ELR (cell line): ENCODE measurements at regions not wholly inside any gene's neighbourhood (a gene's known extent, or its start where the extent isn't known, plus 50 kb on each side); places are given as distances from the start of the nearest gene placed in this dataset.

Experiments used
- DNase-seq: peaks from one replicate; pipeline ENCODE4 v3.0.0-alpha.2; 2015; ENCODE audit warnings: low read depth

DNA sequence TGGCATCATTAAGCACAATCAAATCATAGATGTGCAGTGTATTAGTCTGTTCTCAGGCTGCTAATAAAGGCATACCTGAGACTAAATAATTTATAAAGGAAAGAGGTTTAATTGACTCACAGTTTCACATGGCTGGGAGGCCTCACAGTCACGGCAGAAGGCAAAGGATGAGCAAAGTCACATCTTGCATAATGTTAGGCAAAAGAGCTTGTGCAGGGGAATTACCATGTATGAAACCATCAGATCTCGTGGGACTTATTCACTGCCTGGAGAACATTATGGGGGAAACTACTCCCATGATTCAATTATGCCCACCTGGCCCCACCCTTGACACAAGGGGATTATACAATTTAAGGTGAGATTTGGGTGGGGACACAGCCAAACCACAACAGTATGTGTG is 245.2 kb upstream of the DACH1 start:
- no peak for DNase-seq

DNA sequence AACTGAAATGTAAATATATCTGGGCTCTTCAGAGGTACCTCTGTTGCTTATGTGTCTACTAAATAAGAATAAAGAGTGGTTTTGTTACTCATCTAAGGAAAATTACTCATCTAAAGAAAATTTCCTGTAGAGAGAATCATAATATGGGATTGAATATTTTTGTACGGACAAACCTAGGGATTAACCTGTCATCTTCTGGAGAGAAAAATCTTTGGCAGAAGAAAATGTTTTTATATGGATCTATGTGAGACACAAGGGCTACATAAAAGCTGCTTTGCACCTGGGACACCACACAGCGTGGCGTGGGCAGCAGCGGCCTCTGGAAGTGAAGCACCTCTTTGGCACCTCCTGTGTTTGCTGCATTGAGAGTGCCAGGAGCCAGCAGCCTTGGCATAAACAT is 242.9 kb upstream of the DACH1 start:
- DNase-seq = peak; percentile 69

DNA sequence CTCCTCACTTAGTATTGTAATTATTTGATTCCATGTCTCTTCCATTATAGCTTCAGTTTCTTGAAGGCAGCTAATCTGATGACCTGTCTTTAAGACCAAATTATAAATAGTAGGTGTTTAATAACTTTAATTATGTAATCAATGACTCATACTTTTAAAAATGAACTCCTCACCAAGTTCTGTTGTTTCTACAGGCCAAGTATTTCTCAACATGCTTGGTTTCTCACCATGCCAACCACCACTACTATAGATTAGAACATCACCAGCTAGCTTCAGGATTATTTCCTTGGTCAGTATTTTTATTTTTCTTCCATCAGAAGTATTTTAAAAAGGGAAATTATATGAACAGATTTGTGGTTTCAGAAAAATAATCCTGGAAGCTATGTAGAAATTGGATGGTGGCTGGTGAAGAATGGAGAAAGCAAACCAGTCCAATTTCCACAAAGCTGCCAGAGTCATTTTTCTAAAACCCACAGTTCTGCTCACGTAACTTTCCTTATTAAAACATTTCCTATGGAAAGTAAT is 237.7 kb upstream of the DACH1 start:
- no peak for DNase-seq

DNA sequence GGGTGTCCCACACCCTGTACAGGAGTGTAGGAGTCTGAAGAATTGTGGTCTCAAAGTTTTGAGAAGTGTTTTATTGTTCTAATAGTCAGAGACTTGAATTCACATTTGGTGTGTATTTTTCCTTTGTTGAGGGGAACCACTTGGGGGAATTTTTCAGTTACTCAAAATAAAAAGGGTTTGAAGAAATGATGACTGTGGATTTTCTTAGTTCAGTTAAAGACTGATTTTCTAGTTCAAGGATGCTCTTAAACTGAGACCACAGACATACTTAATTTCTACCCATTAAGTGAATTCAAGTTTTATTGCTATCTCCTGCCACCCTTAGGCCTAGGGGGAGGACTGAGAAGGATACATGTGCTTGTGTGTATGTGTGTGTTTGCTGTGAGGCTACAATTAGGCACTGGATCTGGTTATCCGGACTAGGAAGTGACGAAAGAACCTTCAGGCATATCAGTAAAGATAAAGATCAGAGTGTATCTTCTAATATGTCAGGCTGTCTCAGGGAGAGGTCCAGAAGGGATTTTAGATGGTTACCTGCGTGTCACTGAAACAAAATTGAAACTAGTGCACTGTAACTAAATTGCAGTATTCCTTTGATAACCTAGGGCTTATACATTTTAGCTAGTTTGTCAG is 234.9 kb upstream of the DACH1 start:
- no peak for DNase-seq

DNA sequence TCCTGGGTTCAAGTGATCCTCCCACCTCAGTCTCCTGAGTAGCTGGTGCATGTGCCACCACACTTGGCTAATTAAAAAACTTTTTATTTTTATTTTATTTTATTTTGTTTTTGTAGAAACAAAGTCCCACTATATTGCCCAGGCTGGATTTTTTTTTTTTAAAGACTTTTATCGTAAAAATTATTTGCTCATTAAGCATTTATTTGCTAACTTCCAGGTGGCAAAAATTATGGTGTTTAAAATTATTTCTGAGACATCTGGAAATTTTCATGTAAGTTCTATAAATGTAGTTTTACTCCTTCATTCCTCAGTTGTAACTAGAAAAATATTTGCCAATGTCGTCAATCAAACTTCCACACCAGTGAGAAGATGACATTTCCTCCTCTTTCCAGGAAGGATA is 233.3 kb upstream of the DACH1 start:
- no peak for DNase-seq

DNA sequence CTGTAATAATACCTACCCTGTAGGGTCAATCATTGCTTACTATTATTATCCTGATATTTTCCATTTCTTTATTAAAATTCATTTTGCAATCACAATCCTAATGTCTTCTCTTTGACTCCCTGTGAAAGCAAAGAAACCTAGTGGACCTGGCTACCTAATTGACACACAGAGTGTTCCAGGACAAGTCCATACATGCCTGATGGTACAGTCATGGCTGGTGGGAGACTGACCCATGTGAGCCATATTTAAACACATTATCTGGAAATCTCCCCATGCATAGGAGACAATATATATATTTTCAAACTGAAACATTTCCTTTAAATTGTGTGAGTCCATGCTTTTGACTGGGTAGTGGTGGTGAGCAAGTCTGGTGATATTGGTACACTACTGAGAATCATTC is 230.6 kb upstream of the DACH1 start:
- DNase-seq = no peak

DNA sequence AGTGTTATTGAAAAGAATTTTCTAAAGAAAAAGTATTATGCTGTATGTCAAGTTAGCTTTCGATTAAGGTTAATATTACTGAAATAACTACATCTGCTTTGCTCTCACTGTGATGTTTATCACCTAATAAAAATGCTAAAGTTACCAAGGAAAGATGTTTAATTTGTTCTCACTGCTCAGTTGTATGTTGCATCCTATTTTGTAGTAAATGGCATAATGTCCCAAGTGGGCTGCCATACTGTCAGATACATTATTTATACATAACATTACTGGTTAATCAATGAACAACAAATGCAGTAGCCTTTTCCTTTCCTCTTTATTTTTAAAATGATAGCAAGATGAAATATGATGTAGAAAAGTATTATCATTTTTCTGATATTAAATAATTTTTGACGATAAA is 226.3 kb upstream of the DACH1 start:
- no peak for DNase-seq

DNA sequence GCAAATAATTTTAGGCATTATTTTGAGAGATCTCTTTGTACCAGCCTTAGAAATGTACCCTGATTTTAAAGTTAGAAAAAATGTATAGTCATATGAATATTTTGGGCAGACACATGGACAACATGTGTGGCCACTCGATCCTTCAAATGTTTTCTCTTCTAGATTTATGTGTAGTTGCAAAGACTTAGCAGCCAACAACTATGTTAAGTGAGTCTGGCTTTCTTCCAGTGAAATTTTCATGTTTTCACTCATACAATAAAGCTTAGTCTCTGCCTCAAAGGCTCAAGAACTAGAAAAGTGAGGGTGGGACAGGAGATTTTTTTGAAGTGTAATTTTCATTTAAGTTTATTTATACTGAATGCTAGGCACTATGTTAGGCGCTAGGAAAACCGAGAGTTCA is 207.7 kb upstream of the DACH1 start:
- no peak for DNase-seq

DNA sequence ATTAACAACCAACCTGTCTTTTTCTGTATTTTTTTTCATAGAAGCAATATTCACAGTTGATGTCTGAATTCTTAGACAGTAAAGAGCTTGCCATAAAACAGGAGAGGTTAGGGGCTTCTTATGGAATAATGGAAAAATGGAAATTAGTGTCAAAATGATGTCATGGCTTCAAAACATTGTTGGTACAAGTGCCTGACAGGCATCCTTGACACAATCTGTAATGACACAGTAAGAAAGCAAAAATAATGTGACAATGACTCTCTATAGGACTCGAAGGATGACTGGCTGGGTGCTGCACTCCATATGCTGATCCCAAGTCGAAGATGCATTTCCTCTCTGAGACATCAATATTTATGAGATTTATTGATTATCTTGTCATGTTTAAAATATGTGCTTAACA is 205.3 kb upstream of the DACH1 start:
- DNase-seq = no peak

DNA sequence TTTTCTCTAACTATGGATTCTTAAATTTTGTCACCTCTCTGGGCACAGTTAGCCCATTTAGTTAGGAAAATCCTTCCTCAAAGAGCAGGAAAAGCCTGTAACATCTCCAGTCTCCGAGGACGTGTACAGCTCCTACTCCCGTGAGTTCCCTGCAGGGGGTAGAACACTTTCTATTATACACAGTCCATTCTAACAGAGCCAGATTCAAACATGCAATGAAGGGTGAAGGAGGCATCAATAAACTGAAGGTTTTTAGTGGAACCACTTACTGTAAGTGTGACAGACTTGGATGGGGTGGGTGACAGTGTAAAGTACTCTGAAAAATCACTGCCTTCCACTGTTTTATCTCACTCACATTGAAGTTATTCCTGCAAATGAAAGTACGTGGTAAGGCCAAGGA is 204.7 kb upstream of the DACH1 start:
- no peak for DNase-seq

DNA sequence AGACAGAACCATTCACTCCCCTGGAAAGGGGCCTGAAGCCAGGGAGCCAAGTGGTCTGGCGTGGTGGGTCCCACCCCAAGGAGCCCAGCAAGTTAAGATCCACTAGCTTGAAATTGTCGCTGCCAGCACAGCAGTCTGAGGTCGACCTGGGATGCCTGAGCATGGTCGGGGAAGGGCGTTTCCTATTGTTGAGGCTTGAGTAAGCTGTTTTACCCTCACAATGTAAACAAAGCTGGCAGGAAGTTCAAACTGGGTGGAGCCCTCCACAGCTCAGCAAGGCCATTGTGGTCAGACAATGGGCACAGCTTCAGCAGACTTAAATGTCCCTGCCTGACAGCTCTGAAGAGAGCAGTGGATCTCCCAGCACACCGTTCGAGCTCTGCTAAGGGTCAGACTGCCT is 195.6 kb upstream of the DACH1 start:
- DNase-seq = peak; percentile 55

DNA sequence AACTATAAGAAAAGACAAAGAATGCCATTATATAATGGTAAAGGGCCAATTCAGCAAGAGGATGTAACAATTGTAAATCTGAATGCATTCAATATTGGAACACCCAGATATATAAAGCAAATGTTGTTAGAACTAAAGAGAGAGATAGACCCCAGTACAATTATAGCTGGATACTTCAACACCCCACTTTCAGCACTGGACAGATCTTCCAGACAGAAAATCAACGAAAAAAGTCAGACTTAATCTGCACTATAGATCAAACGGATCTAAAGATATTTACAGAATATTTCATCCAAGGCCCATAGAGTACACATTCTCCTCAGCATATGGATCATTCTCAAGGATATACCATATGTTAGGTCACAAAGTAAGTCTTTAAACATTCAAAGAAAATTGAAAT is 194.6 kb upstream of the DACH1 start:
- DNase-seq = no peak

DNA sequence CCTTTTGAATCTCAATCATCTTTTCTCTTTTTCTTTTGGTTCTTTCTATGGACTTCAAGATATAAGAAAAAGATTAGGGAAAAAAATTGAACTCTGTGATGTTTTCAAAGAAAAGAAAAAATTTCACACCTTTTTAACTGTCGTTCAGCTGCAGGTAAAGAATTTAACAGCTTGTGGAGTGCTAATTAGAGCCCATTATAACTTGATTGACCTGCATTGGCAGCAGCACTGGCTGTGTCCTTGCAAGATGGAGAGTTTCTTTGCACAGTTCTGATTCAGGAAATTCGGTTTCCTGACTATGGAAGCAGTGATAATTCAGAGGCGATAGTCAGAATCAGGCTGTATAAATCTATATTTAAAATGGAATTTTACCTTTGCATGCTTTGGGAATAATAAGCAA is 183.2 kb upstream of the DACH1 start:
- DNase-seq = no peak

DNA sequence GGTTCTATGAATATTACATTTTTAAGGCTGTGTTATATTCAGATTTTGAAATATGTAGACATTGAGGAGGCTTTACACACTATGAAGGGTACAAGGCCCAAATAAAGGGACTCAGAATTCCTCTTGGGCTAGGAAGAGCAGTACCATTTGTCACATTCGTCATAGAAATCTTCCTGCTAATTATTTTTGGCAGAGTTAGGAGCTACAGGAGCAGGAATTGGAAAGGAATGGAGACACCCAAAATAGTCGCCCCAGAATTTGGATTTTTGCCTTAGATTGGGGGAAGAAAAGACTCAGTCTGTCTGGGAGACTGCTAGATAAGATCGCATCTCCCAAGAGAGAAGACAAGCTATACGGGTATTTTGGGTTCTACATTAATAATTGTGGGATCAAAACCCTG is 176.4 kb upstream of the DACH1 start:
- DNase-seq = no peak

DNA sequence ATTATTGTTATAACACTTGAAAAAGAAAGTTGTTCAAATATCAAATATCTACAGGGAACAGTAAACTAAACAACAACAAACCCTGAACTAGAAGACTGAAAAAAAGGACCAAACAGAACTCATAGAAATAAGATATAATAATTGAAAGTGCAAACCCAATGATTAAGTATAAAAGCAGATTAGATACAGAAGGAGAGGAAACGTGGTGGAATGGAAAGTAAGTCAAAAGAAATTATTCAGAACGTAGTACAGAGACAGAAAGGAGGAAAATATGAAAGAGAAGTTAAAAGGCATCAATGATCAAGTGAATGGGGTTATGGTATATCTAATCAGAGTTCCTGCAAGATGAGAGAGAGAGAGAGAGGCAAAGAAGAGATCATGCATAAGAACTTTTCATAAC is 174.2 kb upstream of the DACH1 start:
- DNase-seq = no peak

DNA sequence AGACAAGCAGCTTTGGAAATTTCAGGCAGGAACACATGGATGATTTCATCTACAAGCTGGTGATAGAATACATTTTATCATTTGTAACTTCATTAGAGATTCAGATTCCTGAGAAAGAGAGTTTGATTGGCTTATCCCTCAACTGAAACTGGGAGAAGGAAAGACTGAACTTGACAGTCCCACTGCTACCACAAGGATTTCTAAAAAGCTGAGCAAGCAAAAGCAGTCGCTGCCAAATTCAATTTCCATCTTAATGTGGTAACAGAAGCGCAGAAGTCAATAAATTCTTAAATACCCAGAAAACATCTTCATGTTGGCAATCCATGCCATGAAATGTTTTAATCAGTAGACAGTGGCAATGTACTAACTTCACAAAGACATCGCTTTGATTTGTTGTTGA is 172.1 kb upstream of the DACH1 start:
- no peak for DNase-seq

DNA sequence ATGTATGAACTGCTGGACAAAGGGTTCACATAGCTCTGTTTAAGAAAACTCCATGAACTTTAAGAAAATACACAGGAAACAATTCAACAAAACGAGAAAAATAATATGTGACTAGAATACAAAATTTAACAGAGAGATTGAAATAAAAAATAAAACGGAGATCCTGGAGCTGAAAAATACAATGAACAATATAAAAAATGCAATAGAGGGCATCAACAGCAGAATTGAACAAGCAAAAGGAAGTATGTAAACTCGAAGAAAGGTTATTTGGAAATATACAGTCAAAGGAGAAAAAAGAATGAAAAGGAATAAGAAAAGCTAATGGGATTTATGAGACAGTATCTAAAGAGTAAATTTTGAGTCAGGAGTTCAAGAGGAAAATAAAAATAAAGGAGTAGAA is 163.0 kb upstream of the DACH1 start:
- no peak for DNase-seq

DNA sequence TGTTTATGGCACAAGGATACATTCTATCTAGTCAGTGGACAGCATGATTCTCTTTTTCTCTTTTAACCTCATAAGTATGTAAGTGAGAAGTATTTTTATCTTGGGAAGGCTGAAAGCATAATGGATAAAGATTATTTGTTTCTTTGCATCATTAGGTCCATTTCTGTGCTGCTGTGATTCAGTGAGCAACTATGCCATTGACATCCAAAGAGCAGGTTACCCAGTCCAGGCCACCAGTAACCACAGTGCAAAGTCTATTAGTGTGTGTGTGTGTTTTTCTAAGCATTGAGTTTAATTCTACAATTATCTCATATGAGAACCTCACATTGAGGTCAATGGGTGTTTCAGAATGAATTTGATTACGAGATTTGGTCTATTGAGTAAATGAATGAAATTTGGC is 158.8 kb upstream of the DACH1 start:
- peak; percentile 2 for DNase-seq

DNA sequence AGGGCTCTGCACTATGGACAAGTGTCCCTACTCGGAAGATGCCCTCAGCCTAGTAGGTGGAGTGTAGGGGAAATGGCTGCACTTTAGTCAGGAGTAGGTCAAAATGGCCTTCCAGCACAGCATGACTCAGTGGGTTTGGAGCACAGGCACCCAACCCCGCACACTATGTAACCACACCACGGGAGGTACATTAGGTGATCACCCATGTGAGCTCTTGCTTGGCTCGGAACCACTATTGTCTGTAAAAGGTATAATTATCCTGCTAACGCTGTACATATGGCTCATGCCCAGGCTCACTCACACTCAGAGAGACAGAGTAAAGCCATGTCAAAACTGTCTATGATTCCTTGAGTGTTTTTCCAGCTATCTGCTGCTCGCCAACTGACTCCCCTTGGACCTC is 156.9 kb upstream of the DACH1 start:
- DNase-seq = no peak

DNA sequence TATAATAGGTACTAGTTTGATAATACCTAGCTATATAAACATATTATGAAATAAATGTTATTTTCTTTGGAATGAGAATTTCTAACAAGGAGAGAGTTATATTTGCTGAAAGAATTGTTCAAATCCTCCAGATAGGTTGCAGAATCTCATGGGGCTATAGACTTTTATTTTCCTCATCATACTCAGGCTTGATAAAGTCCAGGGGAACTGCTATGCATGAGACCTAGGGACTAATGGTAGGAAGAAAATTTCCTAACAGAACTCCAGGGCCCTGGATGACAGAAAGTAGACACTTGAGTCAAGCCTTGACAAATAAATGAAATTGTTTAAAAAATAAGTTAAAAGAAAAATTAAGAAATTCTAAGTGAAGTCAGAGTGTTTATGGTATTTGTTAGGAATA is 138.5 kb upstream of the DACH1 start:
- no peak for DNase-seq

DNA sequence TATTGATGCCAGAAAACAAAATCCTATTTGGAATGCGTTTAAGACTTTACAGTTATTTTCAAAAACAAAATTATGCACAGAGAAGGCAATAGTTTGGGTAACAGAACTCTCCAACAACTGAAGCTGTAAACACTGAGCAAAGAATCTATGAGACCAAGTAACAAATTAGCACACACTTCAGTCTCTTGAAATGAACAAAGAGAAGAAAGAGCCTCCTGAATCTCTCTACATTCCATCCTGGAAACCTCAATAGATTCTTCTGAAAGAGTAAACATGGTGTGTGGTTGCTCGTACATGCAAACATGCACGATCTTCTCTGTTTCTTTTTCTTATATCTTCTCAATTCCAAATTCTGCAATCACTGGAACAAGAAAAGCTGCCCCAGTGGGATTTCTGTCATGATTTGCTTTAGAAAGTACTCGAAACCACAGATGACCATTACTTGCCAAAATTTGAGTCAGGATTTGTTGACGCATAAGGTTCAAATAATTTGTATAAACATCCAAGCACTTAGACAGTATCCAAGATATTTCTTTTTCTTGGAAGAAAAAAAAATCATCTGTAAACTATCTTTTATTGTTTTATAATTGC is 137.9 kb upstream of the DACH1 start:
- peak; percentile 29 for DNase-seq

DNA sequence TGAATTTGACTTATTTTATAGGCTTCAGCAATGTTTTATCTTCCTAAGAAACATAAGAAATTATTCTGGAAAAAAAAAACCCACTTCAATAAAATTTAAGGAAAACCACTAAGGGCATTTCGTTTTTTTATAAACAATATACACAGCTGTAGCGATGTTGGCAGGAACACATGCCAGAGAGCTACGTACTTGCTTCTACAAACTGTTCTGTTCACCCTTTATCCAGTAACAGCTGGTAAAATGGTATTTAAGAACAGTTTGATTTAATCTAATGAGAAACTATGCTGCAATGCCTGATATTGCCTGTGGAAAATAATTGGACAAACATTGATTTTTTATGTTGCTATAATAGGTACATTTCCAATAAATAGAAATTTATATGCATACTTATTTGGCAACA is 137.2 kb upstream of the DACH1 start:
- DNase-seq = no peak

DNA sequence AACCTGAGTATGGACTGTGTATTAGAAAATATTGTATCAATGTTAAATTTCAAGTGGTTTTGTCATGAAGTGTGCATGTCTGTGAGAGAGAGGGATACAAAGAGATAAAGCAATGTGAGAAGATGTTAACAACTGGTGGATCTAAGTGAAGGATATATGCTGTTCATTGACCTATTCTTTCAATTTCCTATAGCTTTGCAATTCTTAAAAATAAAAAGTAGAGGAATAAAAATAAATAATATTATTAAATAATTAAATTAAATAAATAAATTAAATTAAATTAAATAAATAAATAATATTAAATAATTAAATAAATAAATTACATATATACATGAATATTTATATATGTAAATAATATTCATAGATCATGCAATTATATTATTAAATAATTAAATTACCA is 131.2 kb upstream of the DACH1 start:
- no peak for DNase-seq

DNA sequence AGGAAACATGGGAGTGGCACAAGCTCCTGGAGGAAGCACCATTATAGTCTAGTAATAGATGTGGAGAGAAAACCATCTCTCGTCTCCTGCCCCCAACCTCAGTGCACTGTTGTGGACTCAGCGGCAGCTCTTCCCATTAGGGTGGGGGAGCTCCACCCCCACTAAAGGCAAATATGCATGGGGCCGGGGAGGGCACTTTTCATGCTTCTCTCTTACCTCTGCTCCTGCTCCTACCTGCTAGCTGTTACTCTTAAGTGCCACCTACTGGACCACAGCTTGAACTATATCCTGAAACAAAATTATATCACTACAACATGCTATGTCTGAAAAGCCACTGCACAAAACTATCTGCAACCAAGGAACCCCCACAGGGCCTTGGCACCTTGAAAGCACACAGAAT is 112.6 kb upstream of the DACH1 start:
- DNase-seq = peak; percentile 10
